DOHH2 (cell line): ENCODE measurements at regions not wholly inside any gene's neighbourhood (a gene's known extent, or its start where the extent isn't known, plus 50 kb on each side); places are given as distances from the start of the nearest gene placed in this dataset.

ENCODE experiments used
- H3F3A ChIP-seq: fragments of 200-600 bp; sonication (generic), shearing (Covaris generic); 2 replicates; pipeline ENCODE4 v1.6.0; 2016; ENCODE audit warnings: antibody characterized with exemption, mild to moderate bottlenecking; ENCODE audit not compliant: control insufficient read depth, insufficient read depth
- H3K27ac ChIP-seq: fragments of 200-600 bp; sonication (generic); 2 replicates; pipeline ENCODE4 v1.5.1; 2014; ENCODE audit warnings: low read depth, mild to moderate bottlenecking, low read length, moderate library complexity
- H3K27me3 ChIP-seq: fragments of 200-600 bp; sonication (generic); 2 replicates; pipeline ENCODE4 v1.6.1; 2014; ENCODE audit warnings: mild to moderate bottlenecking, low read length, mixed read lengths; ENCODE audit not compliant: control insufficient read depth
- H3K36me3 ChIP-seq: fragments of 200-600 bp; sonication (generic); 2 replicates; pipeline ENCODE4 v1.6.1; 2014; ENCODE audit warnings: mild to moderate bottlenecking, low read length, moderate library complexity, mixed read lengths; ENCODE audit not compliant: control insufficient read depth
- H3K4me1 ChIP-seq: fragments of 200-600 bp; sonication (generic); 2 replicates; pipeline ENCODE4 v1.6.1; 2014; ENCODE audit warnings: mild to moderate bottlenecking, low read length, mixed read lengths; ENCODE audit not compliant: control insufficient read depth
- H3K4me2 ChIP-seq: fragments of 200-600 bp; sonication (generic); 2 replicates; pipeline ENCODE4 v1.6.0; 2014; ENCODE audit warnings: mild to moderate bottlenecking, low read length, moderate library complexity
- H3K4me3 ChIP-seq: fragments of 200-600 bp; sonication (generic); 2 replicates; pipeline ENCODE4 v1.5.1; 2014; ENCODE audit warnings: mild to moderate bottlenecking, low read length, mixed read lengths
- H3K79me2 ChIP-seq: fragments of 200-600 bp; sonication (generic); 2 replicates; pipeline ENCODE4 v1.6.1; 2014; ENCODE audit warnings: mild to moderate bottlenecking, low read length, mixed read lengths; ENCODE audit not compliant: control insufficient read depth
- H3K9me2 ChIP-seq: fragments of 200-600 bp; sonication (generic); replicated peaks from 2 replicates; pipeline ENCODE4 v1.6.1; 2014; ENCODE audit warnings: mild to moderate bottlenecking, low read length, mixed read lengths; ENCODE audit not compliant: control insufficient read depth
- H3K9me3 ChIP-seq: fragments of 200-600 bp; sonication (generic); 2 replicates; pipeline ENCODE4 v1.6.1; 2014; ENCODE audit warnings: antibody characterized with exemption, low read length, mixed read lengths; ENCODE audit not compliant: control insufficient read depth, insufficient read depth
- H4K20me1 ChIP-seq: fragments of 200-600 bp; sonication (generic); 2 replicates; pipeline ENCODE4 v1.6.0; 2014; ENCODE audit warnings: low read depth, mild to moderate bottlenecking, antibody characterized with exemption, low read length, moderate library complexity; ENCODE audit not compliant: control insufficient read depth, insufficient read depth
- CTCF ChIP-seq: fragments of 200-600 bp; sonication (generic); IDR thresholded peaks from one replicate; pipeline ENCODE4 v1.5.1; 2014; ENCODE audit warnings: antibody characterized with exemption, mild to moderate bottlenecking, low read depth, low read length; ENCODE audit not compliant: poor library complexity, severe bottlenecking
- EZH2phosphoT487 ChIP-seq: fragments of 200-600 bp; sonication (generic); IDR thresholded peaks from 2 replicates; pipeline ENCODE4 v1.6.1; 2017; ENCODE audit warnings: borderline replicate concordance, mild to moderate bottlenecking, antibody characterized with exemption, low read length, moderate library complexity, mixed read lengths

- Histone ChIP-seq H3K27me3 (no peaks in the 10 kb centered on the region), H3K9me2 (no peaks in the 10 kb centered on the region), H3K79me2 (no peaks in the 10 kb centered on the region), H3K9me3 (no peaks in the 10 kb centered on the region), H3K4me3 (no peak overlapping the region), H3K36me3 (no peaks in the 10 kb centered on the region), H3K27ac (no peak overlapping the region), H4K20me1 (no peaks in the 10 kb centered on the region), H3F3A (no peaks in the 10 kb centered on the region), H3K4me1 (peaks cover 53% of the 10 kb centered on the region), H3K4me2 (no peak overlapping the region)
- TF ChIP-seq EZH2phosphoT487 (no peak), CTCF (no peak)
These were observed 117.0 kb downstream of the PCDH7 start for GRCh38 chr4:30837131-30837539.

- Histone ChIP-seq H3K4me1 (peaks cover 46% of the 10 kb centered on the region), H3K79me2 (no peaks in the 10 kb centered on the region), H3K27me3 (no peaks in the 10 kb centered on the region), H3K4me2 (no peak overlapping the region), H3K9me3 (no peaks in the 10 kb centered on the region), H3K36me3 (no peaks in the 10 kb centered on the region), H3K4me3 (no peak overlapping the region), H3F3A (no peaks in the 10 kb centered on the region), H3K9me2 (no peaks in the 10 kb centered on the region), H4K20me1 (no peaks in the 10 kb centered on the region), H3K27ac (no peak overlapping the region)
- TF ChIP-seq CTCF = no peak
- no peak for TF ChIP-seq EZH2phosphoT487
These were observed 117.7 kb downstream of the PCDH7 start for GRCh38 chr4:30837861-30838260.

- H3F3A ChIP-seq = no peaks in the 10 kb centered on the region
- H3K9me2 ChIP-seq = no peaks in the 10 kb centered on the region
- H3K4me2 ChIP-seq = no peak overlapping the region
- H3K27ac ChIP-seq = no peak overlapping the region
- H4K20me1 ChIP-seq = no peaks in the 10 kb centered on the region
- no peaks in the 10 kb centered on the region for H3K36me3 ChIP-seq
- H3K9me3 ChIP-seq = no peaks in the 10 kb centered on the region
- no peak for TF ChIP-seq EZH2phosphoT487
- TF ChIP-seq CTCF = no peak
- peaks cover 44% of the 10 kb centered on the region for H3K4me1 ChIP-seq
- no peaks in the 10 kb centered on the region for H3K27me3 ChIP-seq
- no peak overlapping the region for H3K4me3 ChIP-seq
- H3K79me2 ChIP-seq = no peaks in the 10 kb centered on the region
These were observed 118.2 kb downstream of the PCDH7 start for GRCh38 chr4:30838331-30838730.
